ENCODE measurements at regions not wholly inside any gene's neighbourhood (a gene's known extent, or its start where the extent isn't known, plus 50 kb on each side); places are given as distances from the start of the nearest gene placed in this dataset.

DNA sequence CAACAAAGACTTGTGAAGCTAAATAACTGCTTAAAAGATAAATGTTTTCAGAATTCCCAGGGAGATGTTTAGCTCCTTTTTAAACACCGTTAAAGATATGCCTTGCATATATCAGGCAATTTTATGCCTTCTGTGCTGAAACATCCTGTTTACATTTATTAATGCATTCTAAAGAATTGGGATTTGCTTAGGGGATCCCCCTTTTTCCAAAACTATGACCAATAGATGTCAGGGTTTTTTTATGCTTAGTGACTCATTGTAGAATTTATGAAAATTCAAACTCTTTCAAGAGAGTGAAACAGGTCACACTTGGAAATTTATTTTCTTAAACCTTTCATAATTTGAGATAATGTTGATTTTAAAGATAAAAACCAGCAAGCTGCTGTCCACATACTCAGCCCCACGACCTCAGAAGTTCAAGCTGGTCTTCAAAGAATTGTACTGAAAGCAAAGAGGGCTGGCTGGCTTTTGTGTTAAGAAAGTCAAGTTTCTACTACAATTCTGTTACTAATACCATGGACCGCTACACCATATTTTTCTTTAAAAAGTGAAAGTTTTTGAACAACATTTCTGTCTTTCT lies 411.8 kb downstream of the ETV1 start:
- TF ChIP-seq, protein P1, sequence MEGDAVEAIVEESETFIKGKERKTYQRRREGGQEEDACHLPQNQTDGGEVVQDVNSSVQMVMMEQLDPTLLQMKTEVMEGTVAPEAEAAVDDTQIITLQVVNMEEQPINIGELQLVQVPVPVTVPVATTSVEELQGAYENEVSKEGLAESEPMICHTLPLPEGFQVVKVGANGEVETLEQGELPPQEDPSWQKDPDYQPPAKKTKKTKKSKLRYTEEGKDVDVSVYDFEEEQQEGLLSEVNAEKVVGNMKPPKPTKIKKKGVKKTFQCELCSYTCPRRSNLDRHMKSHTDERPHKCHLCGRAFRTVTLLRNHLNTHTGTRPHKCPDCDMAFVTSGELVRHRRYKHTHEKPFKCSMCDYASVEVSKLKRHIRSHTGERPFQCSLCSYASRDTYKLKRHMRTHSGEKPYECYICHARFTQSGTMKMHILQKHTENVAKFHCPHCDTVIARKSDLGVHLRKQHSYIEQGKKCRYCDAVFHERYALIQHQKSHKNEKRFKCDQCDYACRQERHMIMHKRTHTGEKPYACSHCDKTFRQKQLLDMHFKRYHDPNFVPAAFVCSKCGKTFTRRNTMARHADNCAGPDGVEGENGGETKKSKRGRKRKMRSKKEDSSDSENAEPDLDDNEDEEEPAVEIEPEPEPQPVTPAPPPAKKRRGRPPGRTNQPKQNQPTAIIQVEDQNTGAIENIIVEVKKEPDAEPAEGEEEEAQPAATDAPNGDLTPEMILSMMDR (IDR thresholded peaks at IDR 0.05; ENCODE audit: control insufficient read depth, extremely low read depth, insufficient read depth): no peak
- H3K4me3 ChIP-seq (ENCODE audit: low read depth, low read length): no peak overlapping the region
- no peak for DNase-seq (ENCODE audit: low read depth)

DNA sequence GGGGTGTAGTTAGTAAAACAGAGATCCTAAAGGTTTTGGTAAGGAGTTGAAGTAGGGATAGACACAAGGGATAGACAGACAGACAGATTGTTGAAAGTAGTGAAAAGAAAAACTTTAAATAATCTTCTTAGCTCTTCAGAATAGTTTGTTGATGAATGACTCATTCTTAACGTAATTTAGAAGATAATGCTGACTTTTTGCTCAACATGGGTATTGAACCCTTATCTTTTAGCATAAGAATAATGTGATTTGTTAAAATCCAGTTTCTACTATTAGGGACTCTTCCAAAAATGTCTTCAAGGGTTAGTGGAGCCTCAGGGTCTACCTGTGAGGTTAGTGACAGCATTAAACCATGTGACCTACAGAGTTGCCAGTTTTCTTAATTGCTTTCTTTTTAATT lies 411.2 kb downstream of the ETV1 start:
- no peak overlapping the region for H3K4me3 ChIP-seq (ENCODE audit: low read depth, low read length)
- no peak for DNase-seq (ENCODE audit: low read depth)
- TF ChIP-seq, protein P1 (IDR thresholded peaks at IDR 0.05; ENCODE audit: control insufficient read depth, extremely low read depth, insufficient read depth): no peak

DNA sequence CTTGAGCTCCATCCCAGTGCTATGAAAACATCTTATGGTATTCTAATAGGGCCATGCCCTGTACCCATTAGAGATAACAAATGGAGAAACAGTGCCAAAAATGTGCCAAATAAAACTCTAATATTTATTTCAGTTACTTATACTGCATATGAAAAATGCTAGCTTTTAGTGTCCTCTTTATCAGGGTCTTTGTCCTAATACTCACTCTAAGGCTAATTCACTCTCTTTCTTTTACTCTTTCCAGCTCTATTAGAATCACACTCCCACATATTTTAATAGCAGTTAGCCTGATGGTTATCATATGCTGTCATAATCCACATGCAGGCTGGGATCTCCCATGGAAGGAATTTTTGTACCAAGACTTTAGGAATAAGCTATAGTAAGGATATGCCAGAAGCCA lies 408.4 kb downstream of the ETV1 start:
- no peak for DNase-seq (ENCODE audit: low read depth)
- TF ChIP-seq, protein P1 (IDR thresholded peaks at IDR 0.05; ENCODE audit: control insufficient read depth, extremely low read depth, insufficient read depth): no peak
- no peak overlapping the region for H3K4me3 ChIP-seq (ENCODE audit: low read depth, low read length)

DNA sequence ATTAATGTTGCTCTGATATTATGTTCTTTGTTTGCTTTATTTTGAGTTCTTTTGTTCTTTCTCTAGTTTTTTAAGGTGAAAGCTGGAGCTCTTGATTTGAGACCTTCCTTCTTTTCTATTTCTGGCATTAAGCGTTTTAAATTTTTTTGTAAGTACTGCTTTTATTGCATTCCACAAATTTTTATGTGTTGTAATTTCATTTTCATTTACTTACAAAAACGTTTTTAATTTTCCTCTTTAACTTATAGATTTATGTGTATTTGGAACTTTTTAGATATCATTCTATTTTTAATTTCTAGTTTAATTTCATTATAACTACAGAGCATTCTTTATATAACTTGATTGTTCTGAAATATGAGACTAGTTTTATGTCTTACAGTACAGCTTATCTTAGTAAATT lies 395.6 kb downstream of the ETV1 start:
- TF ChIP-seq, protein P1 (IDR thresholded peaks at IDR 0.05; ENCODE audit: control insufficient read depth, extremely low read depth, insufficient read depth): no peak
- no peak overlapping the region for H3K4me3 ChIP-seq (ENCODE audit: low read depth, low read length)
- no peak for DNase-seq (ENCODE audit: low read depth)

DNA sequence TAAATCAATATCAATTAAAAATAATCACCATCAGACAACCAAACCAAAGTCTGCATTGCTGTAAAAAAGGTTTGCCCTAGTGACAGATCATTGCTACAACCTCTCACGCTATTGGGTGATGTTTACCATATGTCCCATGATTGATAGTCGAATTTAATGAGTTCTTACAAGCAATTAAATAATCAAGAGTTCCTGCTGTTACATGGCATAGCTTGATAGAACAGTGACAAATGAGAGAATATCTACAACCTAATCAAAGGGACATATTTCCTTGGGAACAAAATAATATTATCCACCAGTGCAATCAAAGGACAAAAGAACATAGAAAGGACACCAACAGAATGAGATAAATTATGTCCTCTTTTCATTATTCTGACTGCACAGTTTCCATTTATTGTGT lies 387.4 kb downstream of the ETV1 start:
- TF ChIP-seq, protein P1 (IDR thresholded peaks at IDR 0.05; ENCODE audit: control insufficient read depth, extremely low read depth, insufficient read depth): no peak
- DNase-seq (ENCODE audit: low read depth): no peak
- no peak overlapping the region for H3K4me3 ChIP-seq (ENCODE audit: low read depth, low read length)

DNA sequence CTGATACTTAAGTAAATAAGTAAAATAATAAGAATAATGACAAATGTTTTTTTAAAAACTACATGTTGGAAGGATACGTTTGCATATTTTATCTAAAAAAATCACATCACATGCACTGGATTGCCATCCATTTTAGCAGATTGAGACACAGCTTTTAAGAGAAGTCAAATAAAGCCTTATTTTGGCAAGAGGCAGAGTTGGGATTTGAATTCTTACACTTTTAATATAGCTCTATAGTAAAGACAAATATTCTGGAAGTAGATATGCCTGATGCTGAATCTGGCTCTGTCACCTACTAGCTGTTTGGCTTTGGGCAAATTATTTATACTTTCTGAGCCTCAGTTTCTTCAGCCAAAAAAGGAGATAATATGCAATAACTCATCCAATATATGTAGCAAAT lies 386.4 kb downstream of the ETV1 start:
- TF ChIP-seq, protein P1 (IDR thresholded peaks at IDR 0.05; ENCODE audit: control insufficient read depth, extremely low read depth, insufficient read depth): no peak
- DNase-seq (ENCODE audit: low read depth): no peak
- H3K4me3 ChIP-seq (ENCODE audit: low read depth, low read length): no peak overlapping the region

DNA sequence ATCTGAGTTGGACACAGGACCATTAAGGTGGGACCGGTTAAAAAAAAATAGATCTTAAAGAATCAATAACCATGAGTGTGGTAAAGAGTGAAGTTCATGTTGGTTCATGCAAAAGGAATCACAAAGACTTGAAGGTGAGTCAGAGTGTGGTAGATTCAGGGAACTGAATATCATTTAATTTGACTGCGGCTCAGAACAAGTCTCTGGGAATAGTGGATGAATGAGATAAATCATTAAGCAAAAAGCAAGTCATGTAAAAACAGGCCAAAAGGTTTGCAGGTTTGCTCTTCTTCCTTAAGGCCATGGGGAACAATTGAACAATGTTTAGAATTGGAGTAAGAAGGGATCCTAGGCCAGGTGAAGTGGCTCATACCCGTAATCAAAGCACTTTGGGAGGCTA lies 385.8 kb downstream of the ETV1 start:
- H3K4me3 ChIP-seq (ENCODE audit: low read depth, low read length): no peak overlapping the region
- TF ChIP-seq, protein P1 (IDR thresholded peaks at IDR 0.05; ENCODE audit: control insufficient read depth, extremely low read depth, insufficient read depth): no peak
- DNase-seq (ENCODE audit: low read depth): no peak
